IPS-20b (cell line): ENCODE measurements at regions not wholly inside any gene's neighbourhood (a gene's known extent, or its start where the extent isn't known, plus 50 kb on each side); places are given as distances from the start of the nearest gene placed in this dataset.
A peak's percentile ranks its signal among the peaks of the same experiment; 100 is the strongest.
"Not testable (repeated sequence)": the region's sequence is repeated elsewhere in the genome, so short reads cannot be mapped to it uniquely, and the experiment has no call there.

Source experiments
- H3K27ac ChIP-seq: one replicate; pipeline ENCODE4 v1.5.1; 2013; ENCODE audit warnings: low read length
- H3K27me3 ChIP-seq: 2 replicates; pipeline ENCODE4 v1.6.1; 2013; ENCODE audit warnings: mild to moderate bottlenecking, low read length, inconsistent platforms; ENCODE audit not compliant: insufficient read depth
- H3K36me3 ChIP-seq: 2 replicates; pipeline ENCODE4 v1.6.1; 2013; ENCODE audit warnings: low read depth, mild to moderate bottlenecking, inconsistent platforms, low read length, moderate library complexity; ENCODE audit not compliant: insufficient read depth
- H3K4me1 ChIP-seq: 2 replicates; pipeline ENCODE4 v1.6.1; 2013; ENCODE audit warnings: mild to moderate bottlenecking, control low read depth, inconsistent platforms, low read length, moderate library complexity; ENCODE audit not compliant: insufficient read depth
- H3K4me3 ChIP-seq: 2 replicates; pipeline ENCODE4 v1.5.1; 2013; ENCODE audit warnings: mild to moderate bottlenecking, low read length, inconsistent platforms
- H3K9ac ChIP-seq: 2 replicates; pipeline ENCODE4 v1.6.1; 2013; ENCODE audit warnings: low read depth, mild to moderate bottlenecking, inconsistent platforms, low read length, moderate library complexity
- H3K9me3 ChIP-seq: 2 replicates; pipeline ENCODE4 v1.6.1; 2013; ENCODE audit warnings: mild to moderate bottlenecking, low read depth, low read length, inconsistent platforms; ENCODE audit not compliant: insufficient read depth

- peaks cover 37% of the 10 kb centered on the region; the same call in 1 of the 2 replicates for H3K4me1 ChIP-seq
- no peaks in the 10 kb centered on the region for H3K9me3 ChIP-seq
- H3K9ac ChIP-seq: peak overlapping the region; percentile 82
- H3K36me3 ChIP-seq: no peaks in the 10 kb centered on the region
- no peaks in the 10 kb centered on the region for H3K27me3 ChIP-seq
- peak overlapping the region; percentile 96 for H3K27ac ChIP-seq
- peak overlapping the region; percentile 56 for H3K4me3 ChIP-seq
Measured at GRCh38 chr7:51949726-51950644, 633.4 kb upstream of the COBL start.

- H3K4me3 ChIP-seq: no peak overlapping the region
- no peaks in the 10 kb centered on the region for H3K36me3 ChIP-seq
- H3K9me3 ChIP-seq: no peaks in the 10 kb centered on the region
- H3K27me3 ChIP-seq: no peaks in the 10 kb centered on the region
- no peak overlapping the region for H3K9ac ChIP-seq
- H3K4me1 ChIP-seq: no peaks in the 10 kb centered on the region
- no peak overlapping the region for H3K27ac ChIP-seq
Measured at GRCh38 chr7:51930834-51931233, 614.2 kb upstream of the COBL start.

- Histone ChIP-seq H3K36me3 (no peaks in the 10 kb centered on the region), H3K4me1 (no peaks in the 10 kb centered on the region), H3K9me3 (no peaks in the 10 kb centered on the region), H3K9ac (no peak overlapping the region), H3K4me3 (no peak overlapping the region), H3K27me3 (no peaks in the 10 kb centered on the region), H3K27ac (no peak overlapping the region)
Measured at GRCh38 chr7:51929818-51930217, 613.2 kb upstream of the COBL start.

GRCh38 chr7:51927738-51928137 lies 611.1 kb upstream of the COBL start:
- Histone ChIP-seq H3K27me3 (no peaks in the 10 kb centered on the region), H3K27ac (no peak overlapping the region), H3K4me3 (no peak overlapping the region), H3K9ac (no peak overlapping the region), H3K9me3 (no peaks in the 10 kb centered on the region), H3K36me3 (no peaks in the 10 kb centered on the region), H3K4me1 (no peaks in the 10 kb centered on the region)

GRCh38 chr7:51918581-51918980 lies 602.0 kb upstream of the COBL start:
- Histone ChIP-seq H3K36me3 (no peaks in the 10 kb centered on the region), H3K4me1 (no peaks in the 10 kb centered on the region), H3K9me3 (peaks cover 7% of the 10 kb centered on the region), H3K9ac (no peak overlapping the region), H3K27ac (no peak overlapping the region), H3K27me3 (no peaks in the 10 kb centered on the region), H3K4me3 (no peak overlapping the region)

GRCh38 chr7:51901489-51901840 lies 584.9 kb upstream of the COBL start:
- H3K9me3 ChIP-seq: no peaks in the 10 kb centered on the region
- H3K27ac ChIP-seq: no peak overlapping the region
- H3K9ac ChIP-seq: no peak overlapping the region
- H3K36me3 ChIP-seq: no peaks in the 10 kb centered on the region
- H3K4me3 ChIP-seq: no peak overlapping the region
- no peaks in the 10 kb centered on the region for H3K27me3 ChIP-seq
- H3K4me1 ChIP-seq: no peaks in the 10 kb centered on the region

GRCh38 chr7:51900755-51901488 lies 584.3 kb upstream of the COBL start:
- not testable (repeated sequence) for H3K4me3 ChIP-seq, H3K27ac ChIP-seq, H3K36me3 ChIP-seq, H3K27me3 ChIP-seq, H3K9me3 ChIP-seq, H3K4me1 ChIP-seq, H3K9ac ChIP-seq

- Histone ChIP-seq H3K36me3 (no peaks in the 10 kb centered on the region), H3K9ac (no peak overlapping the region), H3K4me1 (no peaks in the 10 kb centered on the region), H3K9me3 (no peaks in the 10 kb centered on the region), H3K4me3 (no peak overlapping the region), H3K27ac (no peak overlapping the region), H3K27me3 (no peaks in the 10 kb centered on the region)
Measured at GRCh38 chr7:51899611-51900010, 583.0 kb upstream of the COBL start.

GRCh38 chr7:51882412-51882811 lies 565.8 kb upstream of the COBL start:
- H3K27ac ChIP-seq: no peak overlapping the region
- H3K27me3 ChIP-seq: no peaks in the 10 kb centered on the region
- H3K4me3 ChIP-seq: no peak overlapping the region
- H3K9ac ChIP-seq: 0 out of 2 replicates have a peak overlapping the region, but pooled peaks have one; percentile 38
- no peaks in the 10 kb centered on the region for H3K9me3 ChIP-seq
- H3K36me3 ChIP-seq: no peaks in the 10 kb centered on the region
- H3K4me1 ChIP-seq: peaks cover 14% of the 10 kb centered on the region; the same call in 1 of the 2 replicates

- Histone ChIP-seq H3K36me3 (no peaks in the 10 kb centered on the region), H3K9me3 (no peaks in the 10 kb centered on the region), H3K4me3 (no peak overlapping the region), H3K4me1 (peaks cover 14% of the 10 kb centered on the region; the same call in 1 of the 2 replicates), H3K27me3 (no peaks in the 10 kb centered on the region), H3K9ac (peak overlapping the region; percentile 42; the same call in 1 of the 2 replicates), H3K27ac (no peak overlapping the region)
Measured at GRCh38 chr7:51881309-51881708, 564.7 kb upstream of the COBL start.

- Histone ChIP-seq H3K9ac (no peak overlapping the region), H3K27me3 (no peaks in the 10 kb centered on the region), H3K36me3 (no peaks in the 10 kb centered on the region), H3K9me3 (no peaks in the 10 kb centered on the region), H3K4me1 (peaks cover 14% of the 10 kb centered on the region; the same call in 1 of the 2 replicates), H3K27ac (no peak overlapping the region), H3K4me3 (no peak overlapping the region)
Measured at GRCh38 chr7:51878865-51879264, 562.3 kb upstream of the COBL start.

- Histone ChIP-seq H3K36me3 (no peaks in the 10 kb centered on the region), H3K9ac (no peak overlapping the region), H3K4me1 (no peaks in the 10 kb centered on the region), H3K27me3 (no peaks in the 10 kb centered on the region), H3K27ac (no peak overlapping the region), H3K9me3 (no peaks in the 10 kb centered on the region), H3K4me3 (no peak overlapping the region)
Measured at GRCh38 chr7:51869452-51869851, 552.8 kb upstream of the COBL start.
